ENCODE measurements at regions not wholly inside any gene's neighbourhood (a gene's known extent, or its start where the extent isn't known, plus 50 kb on each side); places are given as distances from the start of the nearest gene placed in this dataset.

- FAIRE-seq (no peak), DNase-seq (ENCODE audit: extremely low spot score, insufficient read length, low read depth) (no peak)
These were observed 797.6 kb downstream of the ROBO2 start for GRCh38 chr3:77837456-77838025.

GRCh38 chr3:77859156-77859555 lies 819.3 kb downstream of the ROBO2 start:
- DNase-seq (ENCODE audit: extremely low spot score, insufficient read length, low read depth): no peak
- no peak for FAIRE-seq

GRCh38 chr3:77868725-77869124 lies 828.8 kb downstream of the ROBO2 start:
- no peak for FAIRE-seq
- DNase-seq (ENCODE audit: extremely low spot score, insufficient read length, low read depth): no peak

- FAIRE-seq: no peak
- no peak for DNase-seq (ENCODE audit: extremely low spot score, insufficient read length, low read depth)
These were observed 829.5 kb downstream of the ROBO2 start for GRCh38 chr3:77869423-77869822.

- no peak for DNase-seq (ENCODE audit: extremely low spot score, insufficient read length, low read depth)
- FAIRE-seq: no peak
These were observed 831.5 kb downstream of the ROBO2 start for GRCh38 chr3:77871436-77871835.

GRCh38 chr3:77873598-77873997 lies 833.7 kb downstream of the ROBO2 start:
- DNase-seq (ENCODE audit: extremely low spot score, insufficient read length, low read depth) (no peak), FAIRE-seq (no peak)

- DNase-seq (ENCODE audit: extremely low spot score, insufficient read length, low read depth) (no peak), FAIRE-seq (no peak)
These were observed 845.5 kb downstream of the ROBO2 start for GRCh38 chr3:77885381-77885780.

- FAIRE-seq (no peak), DNase-seq (ENCODE audit: extremely low spot score, insufficient read length, low read depth) (no peak)
These were observed 847.7 kb downstream of the ROBO2 start for GRCh38 chr3:77887611-77888010.

- DNase-seq (ENCODE audit: extremely low spot score, insufficient read length, low read depth): no peak
- no peak for FAIRE-seq
These were observed 849.7 kb downstream of the ROBO2 start for GRCh38 chr3:77889616-77890015.

GRCh38 chr3:77898621-77899020 lies 858.7 kb downstream of the ROBO2 start:
- no peak for FAIRE-seq

GRCh38 chr3:77902675-77903074 lies 862.8 kb downstream of the ROBO2 start:
- DNase-seq (ENCODE audit: extremely low spot score, insufficient read length, low read depth) (no peak), FAIRE-seq (no peak)

More at GRCh38 chr3:77898621-77899020, 858.7 kb downstream of the ROBO2 start:
- DNase-seq (ENCODE audit: extremely low spot score, insufficient read length, low read depth): no peak

GRCh38 chr3:77906102-77906709 lies 866.3 kb downstream of the ROBO2 start:
- no peak for FAIRE-seq
- DNase-seq (ENCODE audit: extremely low spot score, insufficient read length, low read depth): no peak

- no peak for FAIRE-seq
- no peak for DNase-seq (ENCODE audit: extremely low spot score, insufficient read length, low read depth)
These were observed 873.8 kb downstream of the ROBO2 start for GRCh38 chr3:77913524-77914174.

- FAIRE-seq (no peak), DNase-seq (ENCODE audit: extremely low spot score, insufficient read length, low read depth) (no peak)
These were observed 875.4 kb downstream of the ROBO2 start for GRCh38 chr3:77915336-77915735.

GRCh38 chr3:77917225-77917624 lies 877.3 kb downstream of the ROBO2 start:
- no peak for FAIRE-seq
- no peak for DNase-seq (ENCODE audit: extremely low spot score, insufficient read length, low read depth)

GRCh38 chr3:77919244-77919643 lies 879.3 kb downstream of the ROBO2 start:
- FAIRE-seq: no peak
- no peak for DNase-seq (ENCODE audit: extremely low spot score, insufficient read length, low read depth)

- FAIRE-seq (no peak), DNase-seq (ENCODE audit: extremely low spot score, insufficient read length, low read depth) (no peak)
These were observed 891.5 kb downstream of the ROBO2 start for GRCh38 chr3:77931255-77932009.

GRCh38 chr3:77932926-77933325 lies 893.0 kb downstream of the ROBO2 start:
- no peak for DNase-seq (ENCODE audit: extremely low spot score, insufficient read length, low read depth)
- no peak for FAIRE-seq

- DNase-seq (ENCODE audit: extremely low spot score, insufficient read length, low read depth): no peak
- no peak for FAIRE-seq
These were observed 894.0 kb downstream of the ROBO2 start for GRCh38 chr3:77933926-77934325.

- DNase-seq (ENCODE audit: extremely low spot score, insufficient read length, low read depth): no peak
- FAIRE-seq: no peak
These were observed 895.5 kb downstream of the ROBO2 start for GRCh38 chr3:77935418-77935817.

GRCh38 chr3:77939726-77940125 lies 899.8 kb downstream of the ROBO2 start:
- no peak for FAIRE-seq
- no peak for DNase-seq (ENCODE audit: extremely low spot score, insufficient read length, low read depth)

Data from GM18507 (cell line).